ENCODE measurements at regions not wholly inside any gene's neighbourhood (a gene's known extent, or its start where the extent isn't known, plus 50 kb on each side); places are given as distances from the start of the nearest gene placed in this dataset.

DNA sequence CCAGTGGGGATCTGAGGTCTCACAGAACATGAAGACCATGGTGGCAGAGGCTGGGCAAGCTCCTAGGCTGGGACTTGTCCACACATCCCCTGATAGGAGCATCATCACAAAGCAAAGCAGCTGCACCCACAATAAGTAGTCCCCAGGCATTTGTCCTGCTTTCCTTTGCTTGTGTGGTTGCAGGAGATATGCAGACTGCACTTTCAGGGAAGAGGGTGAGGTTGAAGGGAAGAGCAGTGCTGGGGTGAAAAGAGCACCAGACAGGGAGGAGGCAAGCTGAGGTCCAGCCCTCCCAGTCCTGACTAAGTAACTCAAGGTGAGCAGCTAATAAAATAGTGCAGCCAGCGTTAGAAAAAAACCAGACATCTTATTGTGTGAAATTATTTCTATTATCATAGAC lies 383.6 kb downstream of the UQCRFS1 start:
- Mint-ChIP-seq H3K4me3 (no peak overlapping the region), H3K27ac (no peak overlapping the region), H3K9me3 (peaks cover 4% of the 10 kb centered on the region), H3K4me1 (peaks cover 4% of the 10 kb centered on the region), H3K36me3 (no peaks in the 10 kb centered on the region), H3K27me3 (ENCODE audit: low read depth) (no peaks in the 10 kb centered on the region; the same call in 1 of the 2 replicates)
- no peak for DNase-seq (ENCODE audit: low spot score)
- POLR2A ChIA-PET, result no interaction called here
- ATAC-seq, result no peak
- CTCF ChIA-PET, result no interaction called here
- TF ChIP-seq, protein P1, sequence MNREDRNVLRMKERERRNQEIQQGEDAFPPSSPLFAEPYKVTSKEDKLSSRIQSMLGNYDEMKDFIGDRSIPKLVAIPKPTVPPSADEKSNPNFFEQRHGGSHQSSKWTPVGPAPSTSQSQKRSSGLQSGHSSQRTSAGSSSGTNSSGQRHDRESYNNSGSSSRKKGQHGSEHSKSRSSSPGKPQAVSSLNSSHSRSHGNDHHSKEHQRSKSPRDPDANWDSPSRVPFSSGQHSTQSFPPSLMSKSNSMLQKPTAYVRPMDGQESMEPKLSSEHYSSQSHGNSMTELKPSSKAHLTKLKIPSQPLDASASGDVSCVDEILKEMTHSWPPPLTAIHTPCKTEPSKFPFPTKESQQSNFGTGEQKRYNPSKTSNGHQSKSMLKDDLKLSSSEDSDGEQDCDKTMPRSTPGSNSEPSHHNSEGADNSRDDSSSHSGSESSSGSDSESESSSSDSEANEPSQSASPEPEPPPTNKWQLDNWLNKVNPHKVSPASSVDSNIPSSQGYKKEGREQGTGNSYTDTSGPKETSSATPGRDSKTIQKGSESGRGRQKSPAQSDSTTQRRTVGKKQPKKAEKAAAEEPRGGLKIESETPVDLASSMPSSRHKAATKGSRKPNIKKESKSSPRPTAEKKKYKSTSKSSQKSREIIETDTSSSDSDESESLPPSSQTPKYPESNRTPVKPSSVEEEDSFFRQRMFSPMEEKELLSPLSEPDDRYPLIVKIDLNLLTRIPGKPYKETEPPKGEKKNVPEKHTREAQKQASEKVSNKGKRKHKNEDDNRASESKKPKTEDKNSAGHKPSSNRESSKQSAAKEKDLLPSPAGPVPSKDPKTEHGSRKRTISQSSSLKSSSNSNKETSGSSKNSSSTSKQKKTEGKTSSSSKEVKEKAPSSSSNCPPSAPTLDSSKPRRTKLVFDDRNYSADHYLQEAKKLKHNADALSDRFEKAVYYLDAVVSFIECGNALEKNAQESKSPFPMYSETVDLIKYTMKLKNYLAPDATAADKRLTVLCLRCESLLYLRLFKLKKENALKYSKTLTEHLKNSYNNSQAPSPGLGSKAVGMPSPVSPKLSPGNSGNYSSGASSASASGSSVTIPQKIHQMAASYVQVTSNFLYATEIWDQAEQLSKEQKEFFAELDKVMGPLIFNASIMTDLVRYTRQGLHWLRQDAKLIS (CRISPR knock-in tag; IDR thresholded peaks at IDR 0.05; ENCODE audit: borderline replicate concordance), result no peak
- no peak for TF ChIP-seq CBFB (CRISPR knock-in tag; IDR thresholded peaks at IDR 0.05; ENCODE audit: low read depth)
- TF ChIP-seq, protein P2, sequence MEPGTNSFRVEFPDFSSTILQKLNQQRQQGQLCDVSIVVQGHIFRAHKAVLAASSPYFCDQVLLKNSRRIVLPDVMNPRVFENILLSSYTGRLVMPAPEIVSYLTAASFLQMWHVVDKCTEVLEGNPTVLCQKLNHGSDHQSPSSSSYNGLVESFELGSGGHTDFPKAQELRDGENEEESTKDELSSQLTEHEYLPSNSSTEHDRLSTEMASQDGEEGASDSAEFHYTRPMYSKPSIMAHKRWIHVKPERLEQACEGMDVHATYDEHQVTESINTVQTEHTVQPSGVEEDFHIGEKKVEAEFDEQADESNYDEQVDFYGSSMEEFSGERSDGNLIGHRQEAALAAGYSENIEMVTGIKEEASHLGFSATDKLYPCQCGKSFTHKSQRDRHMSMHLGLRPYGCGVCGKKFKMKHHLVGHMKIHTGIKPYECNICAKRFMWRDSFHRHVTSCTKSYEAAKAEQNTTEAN (CRISPR knock-in tag; IDR thresholded peaks at IDR 0.05), result no peak
- no peak for TF ChIP-seq ZBTB21 (CRISPR knock-in tag; IDR thresholded peaks at IDR 0.05; ENCODE audit: borderline replicate concordance)
- TF ChIP-seq ZNF232 (CRISPR knock-in tag; IDR thresholded peaks at IDR 0.05), result no peak
- TF ChIP-seq, protein P3, sequence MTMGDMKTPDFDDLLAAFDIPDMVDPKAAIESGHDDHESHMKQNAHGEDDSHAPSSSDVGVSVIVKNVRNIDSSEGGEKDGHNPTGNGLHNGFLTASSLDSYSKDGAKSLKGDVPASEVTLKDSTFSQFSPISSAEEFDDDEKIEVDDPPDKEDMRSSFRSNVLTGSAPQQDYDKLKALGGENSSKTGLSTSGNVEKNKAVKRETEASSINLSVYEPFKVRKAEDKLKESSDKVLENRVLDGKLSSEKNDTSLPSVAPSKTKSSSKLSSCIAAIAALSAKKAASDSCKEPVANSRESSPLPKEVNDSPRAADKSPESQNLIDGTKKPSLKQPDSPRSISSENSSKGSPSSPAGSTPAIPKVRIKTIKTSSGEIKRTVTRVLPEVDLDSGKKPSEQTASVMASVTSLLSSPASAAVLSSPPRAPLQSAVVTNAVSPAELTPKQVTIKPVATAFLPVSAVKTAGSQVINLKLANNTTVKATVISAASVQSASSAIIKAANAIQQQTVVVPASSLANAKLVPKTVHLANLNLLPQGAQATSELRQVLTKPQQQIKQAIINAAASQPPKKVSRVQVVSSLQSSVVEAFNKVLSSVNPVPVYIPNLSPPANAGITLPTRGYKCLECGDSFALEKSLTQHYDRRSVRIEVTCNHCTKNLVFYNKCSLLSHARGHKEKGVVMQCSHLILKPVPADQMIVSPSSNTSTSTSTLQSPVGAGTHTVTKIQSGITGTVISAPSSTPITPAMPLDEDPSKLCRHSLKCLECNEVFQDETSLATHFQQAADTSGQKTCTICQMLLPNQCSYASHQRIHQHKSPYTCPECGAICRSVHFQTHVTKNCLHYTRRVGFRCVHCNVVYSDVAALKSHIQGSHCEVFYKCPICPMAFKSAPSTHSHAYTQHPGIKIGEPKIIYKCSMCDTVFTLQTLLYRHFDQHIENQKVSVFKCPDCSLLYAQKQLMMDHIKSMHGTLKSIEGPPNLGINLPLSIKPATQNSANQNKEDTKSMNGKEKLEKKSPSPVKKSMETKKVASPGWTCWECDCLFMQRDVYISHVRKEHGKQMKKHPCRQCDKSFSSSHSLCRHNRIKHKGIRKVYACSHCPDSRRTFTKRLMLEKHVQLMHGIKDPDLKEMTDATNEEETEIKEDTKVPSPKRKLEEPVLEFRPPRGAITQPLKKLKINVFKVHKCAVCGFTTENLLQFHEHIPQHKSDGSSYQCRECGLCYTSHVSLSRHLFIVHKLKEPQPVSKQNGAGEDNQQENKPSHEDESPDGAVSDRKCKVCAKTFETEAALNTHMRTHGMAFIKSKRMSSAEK (CRISPR knock-in tag; IDR thresholded peaks at IDR 0.05; ENCODE audit: borderline replicate concordance), result no peak
- no peak for TF ChIP-seq ZNF416 (CRISPR knock-in tag; IDR thresholded peaks at IDR 0.05)
- TF ChIP-seq ATF1 (CRISPR knock-in tag; IDR thresholded peaks at IDR 0.05), result no peak
- TF ChIP-seq ZNF138 (CRISPR knock-in tag; conservative IDR thresholded peaks at IDR 0.05), result no peak
- TF ChIP-seq MYBL2 (CRISPR knock-in tag; IDR thresholded peaks at IDR 0.05), result no peak
- TF ChIP-seq SP1 (CRISPR knock-in tag; conservative IDR thresholded peaks at IDR 0.05), result no peak
- no peak for TF ChIP-seq TEAD1 (CRISPR knock-in tag; IDR thresholded peaks at IDR 0.05)

DNA sequence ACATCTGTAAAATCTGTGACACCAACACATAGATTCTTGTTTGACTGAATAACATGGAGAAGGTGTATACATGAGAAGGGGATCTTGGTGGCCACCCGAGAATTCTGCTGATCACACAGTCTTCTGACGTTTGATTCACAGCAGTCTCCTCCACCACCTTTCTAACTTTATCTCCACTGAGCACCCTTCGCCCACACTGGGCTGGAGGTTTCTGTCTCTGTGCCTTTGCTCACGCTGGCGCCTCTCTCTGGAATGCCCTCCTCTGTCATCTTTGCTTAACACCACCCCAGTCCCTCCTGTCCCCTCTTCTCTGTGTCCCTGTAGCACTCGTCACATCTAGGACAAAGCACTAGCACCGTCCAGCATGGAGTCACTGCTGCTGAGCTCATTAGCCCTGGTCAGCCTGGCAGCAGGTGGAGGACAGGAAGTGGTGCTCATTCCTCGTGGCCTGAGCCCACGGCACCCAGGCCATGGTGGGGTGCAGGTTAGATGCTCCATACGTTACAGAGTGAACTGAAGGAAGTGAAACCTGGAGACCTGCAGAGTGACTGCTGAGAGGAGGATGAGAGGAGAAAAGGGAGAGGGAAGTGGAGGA lies 384.6 kb downstream of the UQCRFS1 start:
- POLR2A ChIA-PET, result no interaction called here
- Mint-ChIP-seq H3K4me3 (no peak overlapping the region), H3K9me3 (peaks cover 4% of the 10 kb centered on the region), H3K27me3 (ENCODE audit: low read depth) (no peaks in the 10 kb centered on the region; the same call in 1 of the 2 replicates), H3K36me3 (no peaks in the 10 kb centered on the region), H3K27ac (no peak overlapping the region), H3K4me1 (peaks cover 14% of the 10 kb centered on the region)
- CTCF ChIA-PET, result interaction anchor here (1.8 kb wide), 1 partner anchor 100 kb away, joined by 7 read pairs; no protein-coding TSS in a partner anchor
- no peak for TF ChIP-seq CREM (CRISPR knock-in tag; IDR thresholded peaks at IDR 0.05)
- TF ChIP-seq, protein P4, sequence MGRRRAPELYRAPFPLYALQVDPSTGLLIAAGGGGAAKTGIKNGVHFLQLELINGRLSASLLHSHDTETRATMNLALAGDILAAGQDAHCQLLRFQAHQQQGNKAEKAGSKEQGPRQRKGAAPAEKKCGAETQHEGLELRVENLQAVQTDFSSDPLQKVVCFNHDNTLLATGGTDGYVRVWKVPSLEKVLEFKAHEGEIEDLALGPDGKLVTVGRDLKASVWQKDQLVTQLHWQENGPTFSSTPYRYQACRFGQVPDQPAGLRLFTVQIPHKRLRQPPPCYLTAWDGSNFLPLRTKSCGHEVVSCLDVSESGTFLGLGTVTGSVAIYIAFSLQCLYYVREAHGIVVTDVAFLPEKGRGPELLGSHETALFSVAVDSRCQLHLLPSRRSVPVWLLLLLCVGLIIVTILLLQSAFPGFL (CRISPR knock-in tag; IDR thresholded peaks at IDR 0.05; ENCODE audit: borderline replicate concordance), result no peak
- no peak for DNase-seq (ENCODE audit: low spot score)
- ATAC-seq, result no peak

Measured in WTC11 (cell line).